Kidney tubule cell (primary cell): ENCODE measurements at regions not wholly inside any gene's neighbourhood (a gene's known extent, or its start where the extent isn't known, plus 50 kb on each side); places are given as distances from the start of the nearest gene placed in this dataset.

Experiments
- DNase-seq: peaks from one replicate; pipeline ENCODE4 v3.0.0-alpha.2; 2018; ENCODE audit warnings: low spot score

DNA sequence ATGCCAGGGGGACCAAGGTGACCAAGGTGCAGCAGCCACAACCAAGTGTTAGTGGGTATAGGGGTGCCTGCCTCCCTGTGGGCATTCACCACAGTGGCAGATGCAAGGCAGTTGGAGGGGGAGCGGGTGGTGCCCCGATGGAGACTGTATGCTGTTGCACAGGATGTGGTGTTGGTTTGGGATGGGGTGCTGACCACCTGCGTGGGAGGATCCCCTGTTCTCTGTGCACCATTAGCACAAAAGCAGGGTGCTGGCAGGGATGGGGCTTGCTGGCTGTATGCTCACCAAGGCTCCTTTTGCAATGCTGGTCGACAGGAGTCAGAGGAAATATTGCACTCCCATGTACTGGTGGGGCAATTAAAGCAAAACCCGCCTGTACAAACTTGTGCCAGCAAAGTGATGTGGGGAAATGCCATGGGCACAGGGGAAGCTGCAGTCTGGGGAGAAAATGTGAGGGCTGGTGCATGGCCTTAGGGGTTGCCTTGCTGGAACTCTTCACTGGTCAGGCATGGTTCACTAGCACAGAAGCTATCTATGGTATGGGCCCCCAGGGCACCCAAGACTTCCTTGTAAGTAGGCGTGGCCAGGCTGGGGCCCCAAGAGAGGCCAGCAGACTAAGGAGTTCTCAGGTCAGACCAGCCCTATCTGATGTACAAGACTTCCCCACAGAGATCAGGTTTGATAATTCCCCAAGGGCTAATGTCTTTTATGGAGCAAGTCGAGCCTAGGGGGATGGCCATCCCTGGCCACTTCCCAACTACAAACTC lies 51.9 kb upstream of the GNAT3 start:
- DNase-seq, result peak; percentile 52

DNA sequence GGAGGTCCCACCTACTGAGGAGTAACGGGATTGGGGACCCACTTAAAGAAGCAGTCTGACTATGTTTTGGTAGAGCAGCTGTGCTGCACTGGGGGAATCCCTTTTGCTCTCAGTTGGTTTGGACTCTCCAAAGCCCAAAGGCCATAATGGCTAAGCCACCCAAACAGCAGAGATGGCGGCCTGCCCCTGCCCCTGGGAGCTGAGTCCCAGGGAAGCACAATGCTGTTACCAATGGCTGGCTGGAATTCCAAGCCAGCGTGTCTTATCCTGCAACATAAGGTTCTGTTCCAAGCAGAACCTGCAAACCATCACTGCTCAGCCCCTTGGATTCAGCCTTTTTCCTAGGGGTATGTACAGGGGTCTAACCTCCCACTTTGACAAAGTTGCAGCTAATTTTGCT lies 53.7 kb upstream of the GNAT3 start:
- DNase-seq, result no peak

DNA sequence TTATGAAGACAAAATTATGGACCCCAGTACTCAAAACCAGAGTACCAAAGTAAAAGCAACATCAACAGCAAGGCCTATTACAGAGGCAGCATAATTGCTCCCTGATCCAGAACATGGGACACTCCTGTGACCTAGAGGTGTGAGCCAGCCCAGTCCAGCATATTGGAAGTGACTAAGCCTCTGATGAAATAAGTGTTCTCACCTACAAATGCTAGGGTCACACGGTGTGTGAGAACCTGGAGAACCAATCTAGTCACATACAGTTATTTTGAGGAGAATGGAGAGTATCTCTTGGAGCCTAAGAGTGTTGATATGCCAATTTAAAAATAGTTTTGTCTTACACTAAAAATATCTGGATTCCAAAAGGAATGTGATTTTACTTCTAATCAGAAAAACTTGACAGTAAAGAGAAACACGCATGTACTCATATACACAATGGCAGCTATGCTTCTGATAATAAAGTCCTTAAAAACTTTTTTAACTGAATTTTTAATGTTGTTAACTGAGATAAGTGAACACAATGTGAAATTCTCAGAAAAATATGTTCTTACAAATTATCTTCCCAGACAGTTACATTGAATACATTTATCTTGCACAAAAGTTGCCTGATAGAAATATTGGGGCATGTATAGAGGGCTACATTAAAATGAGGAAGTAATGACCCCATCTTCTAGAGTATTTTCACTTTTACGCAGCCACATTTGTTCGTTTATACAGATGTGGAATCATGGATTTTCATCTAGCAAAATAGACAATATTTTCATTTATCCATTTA lies 56.8 kb upstream of the CD36 start:
- peak; percentile 42 for DNase-seq

GRCh38 chr7:80583901-80584300 lies 54.5 kb upstream of the CD36 start:
- DNase-seq, result no peak

- peak; percentile 66 for DNase-seq
Observed at GRCh38 chr7:80584778-80585177, 53.7 kb upstream of the CD36 start.

- no peak for DNase-seq
Observed at GRCh38 chr7:80587538-80587937, 50.9 kb upstream of the CD36 start.

DNA sequence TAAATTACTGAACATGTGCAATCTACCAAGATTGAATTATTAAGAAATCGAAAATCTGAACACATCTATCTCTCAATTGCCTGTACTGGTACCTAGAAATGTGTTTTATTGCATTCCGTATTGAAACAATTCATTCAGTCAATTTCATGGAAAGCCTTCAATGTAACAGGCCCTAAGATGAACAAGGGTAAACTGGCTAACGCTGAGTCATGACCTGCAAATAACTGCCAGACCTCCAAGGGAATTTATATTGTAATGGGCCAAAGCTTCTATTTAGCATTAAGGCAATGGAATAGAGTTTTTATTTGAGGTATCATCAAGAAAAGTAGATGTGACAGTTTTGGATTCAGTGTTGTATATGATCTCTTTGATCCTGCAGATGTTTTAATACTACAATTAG lies 49.9 kb upstream of the CD36 start:
- no peak for DNase-seq
